GM12878 (cell line): ENCODE measurements at regions not wholly inside any gene's neighbourhood (a gene's known extent, or its start where the extent isn't known, plus 50 kb on each side); places are given as distances from the start of the nearest gene placed in this dataset.

ENCODE experiments used
- ATAC-seq: fragments of 200-7000 bp; cut with Tn5 transposase; 3 replicates; pipeline ENCODE4 v1.9.1; 2020; ENCODE audit warnings: mild to moderate bottlenecking, moderate library complexity
- BruUV-seq: library from RNA; stranded (reverse); fragments of 400-500 nt; replicated peaks from 2 replicates; lab custom pipeline; 2021; lab: Mats Ljungman, UMichigan
- CTCF ChIA-PET: fragments of 300-600 bp; sonication (Branson Sonifier 250); formaldehyde crosslinking; extraction: SDS; loops from one replicate; lab custom pipeline; 2021; ENCODE audit warnings: inconsistent platforms; lab: Yijun Ruan, JAX
- POLR2A ChIA-PET: fragments of 350-600 bp; formaldehyde crosslinking; extraction: SDS; loops from one replicate; lab custom pipeline; 2021; ENCODE audit warnings: inconsistent platforms; lab: Charles Lee
- RAD21 ChIA-PET: fragments of 300-600 bp; sonication (Branson Sonifier 250); formaldehyde crosslinking; loops from one replicate; lab custom pipeline; 2023; ENCODE audit warnings: antibody characterized with exemption; ENCODE audit not compliant: unreplicated experiment; lab: Charles Lee
- SMC1A ChIA-PET: fragments of 300-600 bp; sonication (Branson Sonifier 250); formaldehyde crosslinking; loops from one replicate; lab custom pipeline; 2023; ENCODE audit not compliant: unreplicated experiment, uncharacterized antibody; lab: Charles Lee
- DNase-seq: peaks from one replicate; pipeline ENCODE4 v3.0.0-alpha.2; 2011; ENCODE audit warnings: low read depth, low spot score
- FAIRE-seq: peaks from 3 replicates; lab custom pipeline; 2011; peaks lifted over from hg19 to GRCh38; lab: Jason Lieb, UNC
- H2AFZ ChIP-seq: 2 replicates; pipeline ENCODE4 v1.6.0; 2011; ENCODE audit warnings: low read depth, low read length, control low read depth; ENCODE audit not compliant: control insufficient read depth
- H3K27ac ChIP-seq: 2 replicates; pipeline ENCODE4 v1.5.1; 2011; ENCODE audit warnings: control low read depth; ENCODE audit not compliant: control insufficient read depth, insufficient read depth
- H3K27me3 ChIP-seq, 2 experiments: replicated peaks in 1 of 2; 2 replicates each; pipeline versions ENCODE4 v1.6.0 to v1.6.1; 2011; ENCODE audit warnings: low read length in 1 of 2; ENCODE audit not compliant: control insufficient read depth in 2 of 2, insufficient read depth in 2 of 2
- H3K36me3 ChIP-seq, 2 experiments: 2 replicates each; pipeline ENCODE4 v1.5.1; 2011; ENCODE audit warnings: low read length in 1 of 2; ENCODE audit not compliant: control insufficient read depth in 2 of 2, insufficient read depth in 2 of 2
- H3K4me1 ChIP-seq: 2 replicates; pipeline ENCODE4 v1.6.1; 2011; ENCODE audit warnings: mild to moderate bottlenecking, low read length, moderate library complexity, mixed read lengths; ENCODE audit not compliant: control insufficient read depth, insufficient read depth
- H3K4me2 ChIP-seq: 2 replicates; pipeline ENCODE4 v1.6.0; 2011; ENCODE audit warnings: control low read depth; ENCODE audit not compliant: control insufficient read depth, insufficient read depth
- H3K4me3 ChIP-seq: fragments of 200-600 bp; sonication (generic); 2 replicates; pipeline ENCODE4 v1.5.1; 2016
- H3K79me2 ChIP-seq: 2 replicates; pipeline ENCODE4 v1.6.0; 2011; ENCODE audit warnings: low read length; ENCODE audit not compliant: control insufficient read depth, insufficient read depth
- H3K9ac ChIP-seq: 2 replicates; pipeline ENCODE4 v1.8.0; 2011; ENCODE audit warnings: low read length, control low read depth, mixed read lengths; ENCODE audit not compliant: control insufficient read depth, insufficient read depth
- H3K9me3 ChIP-seq: replicated peaks from 3 replicates; pipeline ENCODE4 v1.5.1; 2011; ENCODE audit warnings: mild to moderate bottlenecking, low read length; ENCODE audit not compliant: control insufficient read depth, insufficient read depth
- H4K20me1 ChIP-seq: 2 replicates; pipeline ENCODE4 v1.6.0; 2011; ENCODE audit not compliant: control insufficient read depth, insufficient read depth
- ASH2L ChIP-seq: fragments of 300-600, 200-600 bp; sonication (generic); IDR thresholded peaks from 2 replicates; pipeline ENCODE4 v1.6.1; 2017; ENCODE audit warnings: low read depth, mild to moderate bottlenecking, borderline replicate concordance
- CREB1 ChIP-seq: IDR thresholded peaks from 2 replicates; pipeline ENCODE4 v1.6.1; 2012; ENCODE audit warnings: low read depth, mild to moderate bottlenecking, inconsistent platforms
- FOS ChIP-seq: IDR thresholded peaks from 3 replicates; pipeline ENCODE4 v1.6.1; 2011; ENCODE audit warnings: borderline replicate concordance; ENCODE audit not compliant: insufficient read length; ENCODE audit errors: extremely low read depth
- NFIC ChIP-seq: IDR thresholded peaks from 2 replicates; pipeline ENCODE4 v1.6.1; 2012; ENCODE audit warnings: low read depth, mild to moderate bottlenecking, inconsistent platforms, low read length, moderate library complexity
- NR2C2 ChIP-seq: IDR thresholded peaks from 2 replicates; pipeline ENCODE4 v1.6.1; 2011; ENCODE audit warnings: borderline replicate concordance, low read depth; ENCODE audit not compliant: control insufficient read depth, insufficient read length
- RBBP5 ChIP-seq: fragments of 200-600 bp; sonication (generic); conservative IDR thresholded peaks from 2 replicates; pipeline ENCODE4 v1.6.1; 2016
- SREBF1 ChIP-seq: IDR thresholded peaks from 2 replicates; pipeline ENCODE4 v1.6.1; 2012; ENCODE audit warnings: mild to moderate bottlenecking, low read length
- ZBTB11 ChIP-seq: fragments of 450-650 bp; formaldehyde crosslinking; IDR thresholded peaks from 2 replicates; pipeline ENCODE4 v1.5.0; 2022; ENCODE audit warnings: mild to moderate bottlenecking, missing genetic modification characterization
- WGBS: methylation state at CpG from one replicate; pipeline ENCODE4 v1.1.6; 2016; ENCODE audit warnings: low lambda C conversion rate; ENCODE audit not compliant: insufficient replicate concordance, insufficient coverage; ENCODE audit errors: missing lambda C conversion rate; 5-methylcytosine and 5-hydroxymethylcytosine counted together
- in situ Hi-C: fragments of 300-500 bp; cut with MboI; formaldehyde crosslinking; loops from 9 replicates; pipeline ENCODE4 v1.14.3; 2018; ENCODE audit warnings: mixed read lengths
- intact Hi-C: fragments of 100-400 bp; cut with micrococcal nuclease; formaldehyde crosslinking; loops from one replicate; pipeline ENCODE4 v1.14.2; 2022; ENCODE audit not compliant: unreplicated experiment

- SMC1A ChIA-PET, result interaction anchor here (1.1 to 2.6 kb wide), 4 partner anchors 9 to 119 kb away, joined by 3 to 13 read pairs (median 4); no protein-coding TSS in a partner anchor
- Histone ChIP-seq H3K27me3 (no peaks in the 10 kb centered on the region), H3K4me3 (no peak overlapping the region), H3K4me2 (no peak overlapping the region), H3K9ac (no peak overlapping the region), H3K27ac (no peak overlapping the region), H3K9me3 (no peaks in the 10 kb centered on the region), H2AFZ (no peak overlapping the region), H3K4me1 (peaks cover 45% of the 10 kb centered on the region), H3K79me2 (no peaks in the 10 kb centered on the region), H4K20me1 (no peaks in the 10 kb centered on the region), H3K36me3 (no peaks in the 10 kb centered on the region)
- TF ChIP-seq SREBF1 (no peak), RBBP5 (no peak), ZBTB11 (CRISPR knock-in tag) (no peak), CREB1 (no peak), NFIC (no peak), ASH2L (no peak), FOS (no peak), NR2C2 (no peak)
- RAD21 ChIA-PET, result interaction anchor here (1.0 to 1.1 kb wide), 2 partner anchors 62 to 342 kb away, joined by 3 read pairs; no protein-coding TSS in a partner anchor
- ATAC-seq (no peak), FAIRE-seq (no peak), DNase-seq (no peak)
- POLR2A ChIA-PET, result interaction anchor here (0.7 to 2.0 kb wide), 2 partner anchors 16 to 794 kb away, joined by 3 to 9 read pairs; partner anchors contain the start of gene SNRNP48
- CTCF ChIA-PET, result interaction anchor here (1.2 kb wide), 1 partner anchor 8 kb away, joined by 3 read pairs; no protein-coding TSS in a partner anchor
- BruUV-seq, result no TSS peak
- WGBS, result 96% methylated on average over 4 of the region's 4 CpGs
- in situ Hi-C loops (no loop called here), intact Hi-C loops (loop anchor here (5.0 to 10.0 kb wide), 4 partner anchors 122 to 447 kb away; partner anchors contain the start of gene LY86)
These were observed 206.9 kb downstream of the LY86 start for GRCh38 chr6:6795393-6795792.
